GM19467 (cell line): ENCODE measurements at regions not wholly inside any gene's neighbourhood (a gene's known extent, or its start where the extent isn't known, plus 50 kb on each side); places are given as distances from the start of the nearest gene placed in this dataset.

Experiments used
- ATAC-seq: cut with Tn5 transposase; IDR thresholded peaks from one replicate; pipeline ENCODE4 v1.9.1; 2021; ENCODE audit warnings: mild to moderate bottlenecking, moderate library complexity; ENCODE audit not compliant: unreplicated experiment

- ATAC-seq: no peak
These were observed 536.5 kb upstream of the NBEA start for GRCh38 chr13:34405410-34406181.

GRCh38 chr13:34408640-34409039, 533.4 kb upstream of the NBEA start:
- no peak for ATAC-seq

DNA sequence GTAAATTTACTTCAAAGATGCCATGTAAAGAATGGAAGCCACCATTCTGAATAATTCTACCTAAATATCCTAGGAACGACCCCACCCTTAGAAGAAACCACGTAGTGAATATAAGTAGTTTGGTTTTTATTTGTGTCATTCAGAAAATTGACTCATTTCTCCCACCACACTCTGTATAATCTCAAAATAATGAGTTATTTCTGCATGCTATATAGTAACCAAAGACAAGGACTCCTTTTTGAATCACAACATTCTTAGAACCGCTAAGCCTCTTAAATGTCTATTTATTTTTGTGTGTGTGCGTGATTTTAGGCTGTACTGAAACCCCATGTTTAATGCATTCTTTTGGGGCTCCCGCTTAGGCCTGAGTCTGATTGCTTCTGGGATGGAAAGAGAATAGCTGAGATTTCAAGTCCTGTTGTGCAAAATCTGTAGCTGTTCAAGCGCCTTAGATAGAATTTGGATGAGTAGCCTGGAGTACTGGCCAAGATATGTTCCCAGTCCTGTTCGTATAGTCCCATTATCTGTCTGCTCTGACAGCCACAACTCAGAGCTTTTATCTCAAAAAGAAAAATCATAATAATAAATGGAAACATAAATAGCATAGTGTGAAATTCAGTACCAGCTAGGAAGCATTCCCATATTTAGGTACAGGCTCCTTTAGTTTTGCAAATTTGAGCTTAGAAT, 532.4 kb upstream of the NBEA start:
- no peak for ATAC-seq

GRCh38 chr13:34410678-34411077, 531.4 kb upstream of the NBEA start:
- ATAC-seq: no peak

DNA sequence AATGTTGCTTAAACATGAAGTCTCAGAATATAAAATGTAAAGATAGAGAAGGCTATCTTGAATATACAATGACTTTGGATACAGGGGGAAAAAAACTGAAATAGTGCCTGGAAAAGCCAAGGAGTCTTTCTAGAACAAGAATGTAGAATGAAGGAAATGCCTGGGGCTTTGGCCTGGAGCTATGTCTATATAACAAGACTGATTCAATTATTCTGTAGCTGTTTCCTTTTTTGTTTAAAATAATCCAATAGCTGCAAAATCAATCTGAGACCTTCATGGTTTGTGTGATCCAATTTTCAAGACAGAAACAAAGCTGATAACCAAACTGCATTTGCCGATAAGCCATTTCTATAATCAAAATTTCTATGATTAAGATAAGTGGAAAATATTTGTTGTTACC, 530.9 kb upstream of the NBEA start:
- no peak for ATAC-seq

DNA sequence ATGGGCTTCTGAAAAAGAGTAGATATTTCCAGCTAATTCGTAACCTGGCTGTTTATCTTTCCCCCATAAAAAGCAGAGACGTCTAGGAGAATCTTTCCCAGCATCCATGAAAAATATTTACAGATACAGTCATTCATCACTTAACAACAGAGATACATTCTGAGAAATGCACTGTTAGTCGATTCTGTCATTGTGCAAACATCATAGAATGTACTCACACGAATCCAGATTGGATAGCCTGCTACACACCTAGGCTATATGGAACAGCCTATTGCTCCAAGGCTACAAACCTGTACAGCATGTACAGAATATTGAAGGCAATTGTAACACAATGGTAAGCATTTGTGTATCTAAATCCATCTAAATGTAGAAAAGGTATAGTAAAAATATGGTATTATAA, 530.2 kb upstream of the NBEA start:
- ATAC-seq: no peak

GRCh38 chr13:34412295-34412694, 529.8 kb upstream of the NBEA start:
- ATAC-seq: no peak

DNA sequence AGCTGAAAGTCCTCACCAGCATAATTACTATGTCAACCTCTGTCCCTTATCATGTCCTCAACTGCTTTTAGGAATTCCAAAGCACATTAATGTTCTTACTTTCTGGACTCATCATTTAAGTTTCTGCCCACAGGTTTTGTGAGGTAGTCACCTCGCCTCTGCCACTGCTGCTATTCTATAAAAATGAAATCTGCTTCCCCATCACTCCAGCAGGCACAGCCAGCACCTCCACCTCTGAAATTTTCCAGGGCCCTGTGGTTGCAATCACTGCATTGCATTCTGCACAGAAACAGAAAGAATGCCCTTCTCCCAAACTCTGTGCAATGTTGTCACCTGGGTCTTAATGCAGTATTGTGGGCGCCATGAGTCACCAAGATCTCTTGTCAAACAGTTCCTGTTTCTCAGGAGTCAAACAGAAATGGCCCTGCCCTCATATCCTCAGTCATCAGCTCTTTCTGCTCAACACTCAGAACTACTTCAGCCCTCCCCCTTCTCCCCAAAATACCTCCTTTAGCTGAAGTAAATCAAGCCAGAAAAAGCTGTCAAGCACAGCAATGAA, 529.2 kb upstream of the NBEA start:
- ATAC-seq: no peak

GRCh38 chr13:34413538-34414210, 528.4 kb upstream of the NBEA start:
- no peak for ATAC-seq

- ATAC-seq: no peak
These were observed 527.5 kb upstream of the NBEA start for GRCh38 chr13:34414616-34415015.

- no peak for ATAC-seq
These were observed 525.1 kb upstream of the NBEA start for GRCh38 chr13:34416971-34417380.

- no peak for ATAC-seq
These were observed 524.2 kb upstream of the NBEA start for GRCh38 chr13:34417896-34418295.

DNA sequence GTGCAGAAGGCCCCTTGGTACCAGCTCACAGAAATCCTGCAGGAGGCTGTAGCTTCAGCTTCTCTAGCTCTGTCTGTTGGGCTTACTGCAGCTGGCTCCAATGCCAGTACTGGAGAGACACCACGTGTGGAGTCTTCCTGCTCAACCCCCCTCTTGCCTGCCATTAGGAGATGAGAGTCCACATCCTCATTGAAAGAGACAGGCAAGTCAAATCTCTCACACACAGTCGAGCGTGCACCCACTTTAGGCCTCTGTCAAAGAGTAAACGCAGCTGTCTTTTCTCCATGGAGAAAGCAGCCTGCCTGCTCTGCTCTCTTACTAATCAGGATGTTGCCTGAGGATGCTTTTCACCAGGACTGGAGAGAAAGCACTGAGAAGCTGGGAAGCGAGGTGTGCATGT, 523.0 kb upstream of the NBEA start:
- no peak for ATAC-seq

DNA sequence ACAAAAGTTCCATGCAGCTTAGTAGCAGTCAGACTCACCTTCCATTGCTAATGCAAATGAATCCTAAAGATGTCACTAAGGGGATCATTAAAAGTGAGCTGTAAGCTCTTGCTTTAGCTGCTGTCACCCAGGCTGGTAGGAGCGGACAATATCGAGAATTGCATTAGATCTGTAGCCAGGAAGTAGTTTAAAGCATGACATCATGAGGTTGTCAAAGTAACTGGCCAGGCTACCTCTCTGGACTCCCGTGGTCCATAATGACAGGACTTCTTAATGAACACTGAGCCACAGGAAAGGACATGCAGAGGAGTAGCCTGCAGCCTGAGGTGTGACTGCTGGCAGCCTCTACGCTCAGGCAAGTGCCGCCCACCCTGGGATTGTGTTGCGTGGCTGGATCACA, 522.3 kb upstream of the NBEA start:
- ATAC-seq: no peak

- no peak for ATAC-seq
These were observed 521.2 kb upstream of the NBEA start for GRCh38 chr13:34420702-34421346.

GRCh38 chr13:34421347-34421719, 520.7 kb upstream of the NBEA start:
- no peak for ATAC-seq

- ATAC-seq: no peak
These were observed 520.1 kb upstream of the NBEA start for GRCh38 chr13:34421858-34422475.

GRCh38 chr13:34422956-34423355, 519.1 kb upstream of the NBEA start:
- ATAC-seq: no peak

GRCh38 chr13:34425327-34425949, 516.6 kb upstream of the NBEA start:
- ATAC-seq: no peak

- ATAC-seq: no peak
These were observed 513.2 kb upstream of the NBEA start for GRCh38 chr13:34428911-34429310.
